Endothelial cell of umbilical vein (primary cell): ENCODE measurements at regions not wholly inside any gene's neighbourhood (a gene's known extent, or its start where the extent isn't known, plus 50 kb on each side); places are given as distances from the start of the nearest gene placed in this dataset.

ENCODE experiments used
- BruUV-seq: library from RNA; stranded (reverse); fragments of 400-500 nt; replicated peaks from 2 replicates; lab custom pipeline; 2021; lab: Mats Ljungman, UMichigan
- CTCF ChIA-PET: fragments of 300-600, 350-600 bp; sonication (Branson Sonifier 250); formaldehyde crosslinking; loops from one replicate; lab custom pipeline; 2021; ENCODE audit warnings: antibody characterized with exemption, inconsistent platforms; lab: Charles Lee
- POLR2A ChIA-PET: fragments of 300-600, 350-600 bp; sonication (Branson Sonifier 250); formaldehyde crosslinking; loops from one replicate; lab custom pipeline; 2021; ENCODE audit warnings: antibody characterized with exemption, inconsistent platforms; lab: Charles Lee
- DNase-seq: peaks from one replicate; pipeline ENCODE4 v3.0.0-alpha.2; 2011; ENCODE audit warnings: low read depth, low spot score
- FAIRE-seq: peaks from 2 replicates; lab custom pipeline; 2011; peaks lifted over from hg19 to GRCh38; lab: Jason Lieb, UNC
- H2AFZ ChIP-seq: 2 replicates; pipeline ENCODE4 v1.6.0; 2012; ENCODE audit warnings: low read depth, low read length, control low read depth, inconsistent platforms
- H3K27ac ChIP-seq: 2 replicates; pipeline ENCODE4 v1.5.1; 2011; ENCODE audit warnings: low read depth, mild to moderate bottlenecking, control low read depth, low read length, moderate library complexity; ENCODE audit not compliant: insufficient read depth
- H3K27me3 ChIP-seq, 2 experiments: 2 replicates each; pipeline versions ENCODE4 v1.6.0 to v1.6.1; 2011; ENCODE audit warnings: low read length in 2 of 2, mixed read lengths in 1 of 2; ENCODE audit not compliant: control insufficient read depth in 2 of 2, insufficient read depth in 2 of 2
- H3K36me3 ChIP-seq, 2 experiments: 2 replicates in 1 of 2; 3 replicates in 1 of 2; pipeline ENCODE4 v1.5.1; 2011; ENCODE audit warnings: low read length in 2 of 2, mild to moderate bottlenecking in 1 of 2, moderate library complexity in 1 of 2; ENCODE audit not compliant: control insufficient read depth in 2 of 2, insufficient read depth in 2 of 2; ENCODE audit errors: extremely low read depth in 1 of 2
- H3K4me1 ChIP-seq: 3 replicates; pipeline ENCODE4 v1.5.1; 2011; ENCODE audit warnings: mild to moderate bottlenecking, low read length; ENCODE audit not compliant: control insufficient read depth, insufficient read depth; ENCODE audit errors: extremely low read depth
- H3K4me2 ChIP-seq: 2 replicates; pipeline ENCODE4 v1.6.1; 2011; ENCODE audit warnings: low read length, control low read depth, mixed read lengths; ENCODE audit not compliant: insufficient read depth
- H3K4me3 ChIP-seq, 3 experiments: fragments of 200-600 bp in 1 of 3; sonication (generic), shearing (Covaris generic) in 1 of 3; replicated peaks in 1 of 3; 2 replicates each; pipeline ENCODE4 v1.5.1; 2011 to 2016; ENCODE audit warnings: control low read depth in 3 of 3, low read length in 3 of 3, mild to moderate bottlenecking in 2 of 3, inconsistent platforms in 1 of 3, low read depth in 1 of 3, moderate library complexity in 1 of 3; ENCODE audit not compliant: insufficient read depth in 1 of 3
- H3K79me2 ChIP-seq: 2 replicates; pipeline ENCODE4 v1.6.0; 2012; ENCODE audit warnings: low read length, inconsistent platforms; ENCODE audit not compliant: control insufficient read depth, insufficient read depth
- H3K9ac ChIP-seq: replicated peaks from 2 replicates; pipeline ENCODE3; 2011; ENCODE audit warnings: low read length, control low read depth; ENCODE audit not compliant: insufficient read depth; ENCODE audit errors: extremely low read depth
- H3K9me1 ChIP-seq: replicated peaks from 3 replicates; pipeline ENCODE4 v1.6.0; 2011; ENCODE audit warnings: mild to moderate bottlenecking, low read length; ENCODE audit not compliant: control insufficient read depth, insufficient read depth; ENCODE audit errors: extremely low read depth
- H3K9me3 ChIP-seq: replicated peaks from 2 replicates; pipeline ENCODE4 v1.5.1; 2012; ENCODE audit warnings: low read length, inconsistent platforms; ENCODE audit not compliant: control insufficient read depth, insufficient read depth
- H4K20me1 ChIP-seq: replicated peaks from 2 replicates; pipeline ENCODE3; 2011; ENCODE audit warnings: mild to moderate bottlenecking, low read length; ENCODE audit not compliant: control insufficient read depth, insufficient read depth; ENCODE audit errors: extremely low read depth
- CTCF ChIP-seq, 2 donors: IDR thresholded peaks; 1 replicate in 1 of 2; 2 replicates in 1 of 2; pipeline ENCODE4 v1.5.1; 2011; ENCODE audit warnings: low read length in 2 of 2, mild to moderate bottlenecking in 2 of 2, moderate library complexity in 2 of 2, control low read depth in 1 of 2, inconsistent platforms in 1 of 2, low read depth in 1 of 2; ENCODE audit not compliant: insufficient read depth in 1 of 2; ENCODE audit errors: extremely low read depth in 1 of 2
- EZH2 ChIP-seq: IDR thresholded peaks from 2 replicates; pipeline ENCODE4 v1.6.1; 2012; ENCODE audit warnings: borderline replicate concordance, low read depth, mild to moderate bottlenecking, moderate library complexity, low read length, inconsistent platforms; ENCODE audit not compliant: severe bottlenecking
- FOS ChIP-seq: IDR thresholded peaks from 2 replicates; pipeline ENCODE4 v1.6.1; 2011; ENCODE audit warnings: mild to moderate bottlenecking, low read length, moderate library complexity, borderline replicate concordance; ENCODE audit not compliant: insufficient read depth
- GATA2 ChIP-seq: IDR thresholded peaks from 2 replicates; pipeline ENCODE4 v1.7.0; 2011; ENCODE audit warnings: low read depth, mild to moderate bottlenecking, moderate library complexity, mixed read lengths, low read length; ENCODE audit not compliant: insufficient read length, insufficient read depth
- JUN ChIP-seq: IDR thresholded peaks from 2 replicates; pipeline ENCODE4 v1.6.1; 2011; ENCODE audit warnings: borderline replicate concordance, low read depth; ENCODE audit not compliant: insufficient read length, insufficient read depth
- MAX ChIP-seq: IDR thresholded peaks from 2 replicates; pipeline ENCODE4 v1.6.1; 2011; ENCODE audit not compliant: insufficient read depth, insufficient read length
- MYC ChIP-seq: IDR thresholded peaks from one replicate; pipeline ENCODE4 v1.6.1; 2011; ENCODE audit warnings: mild to moderate bottlenecking, low read depth, low read length
- POLR2A ChIP-seq: IDR thresholded peaks from 2 replicates; pipeline ENCODE4 v1.6.1; 2012; ENCODE audit warnings: low read depth, mild to moderate bottlenecking, control low read depth, low read length
- POLR2AphosphoS5 ChIP-seq: IDR thresholded peaks from 2 replicates; pipeline ENCODE4 v1.6.1; 2012; ENCODE audit warnings: low read depth, mild to moderate bottlenecking, control low read depth, low read length, moderate library complexity; ENCODE audit not compliant: insufficient read depth
- dilution Hi-C: fragments of 300-500 bp; cut with MboI; formaldehyde crosslinking; loops from one replicate; pipeline ENCODE4 v1.15.0; 2019; ENCODE audit warnings: low sequenced_read_pairs; ENCODE audit not compliant: extremely low pct_ligation_motif_present
- intact Hi-C: fragments of 100-400 bp; cut with micrococcal nuclease; formaldehyde crosslinking; loops from one replicate; pipeline ENCODE4 v1.10.0; 2022

- no peak for FAIRE-seq
These were observed 62.6 kb upstream of the ARMC2 start for GRCh38 chr6:108785653-108786052.

More at GRCh38 chr6:108785653-108786052, 62.6 kb upstream of the ARMC2 start:
- peaks cover 18% of the 10 kb centered on the region for H3K4me1 ChIP-seq
- no peak overlapping the region for H3K9ac ChIP-seq
- H3K79me2 ChIP-seq: no peaks in the 10 kb centered on the region
- H3K9me3 ChIP-seq: no peaks in the 10 kb centered on the region
- no peaks in the 10 kb centered on the region for H4K20me1 ChIP-seq
- H3K4me2 ChIP-seq: no peak overlapping the region
- ChIA-PET CTCF (interaction anchor here (3.1 to 4.1 kb wide), 2 partner anchors 17 to 243 kb away, joined by 9 to 38 read pairs; no protein-coding TSS in a partner anchor), POLR2A (no interaction called here)
- BruUV-seq: no TSS peak
- no peaks in the 10 kb centered on the region for H3K36me3 ChIP-seq
- no peaks in the 10 kb centered on the region for H3K9me1 ChIP-seq
- dilution Hi-C loops: no loop called here
- no peaks in the 10 kb centered on the region for H3K27me3 ChIP-seq
- intact Hi-C loops: no loop called here
- no peak overlapping the region for H3K27ac ChIP-seq
- TF ChIP-seq MAX (no peak), POLR2AphosphoS5 (no peak), MYC (no peak), JUN (no peak), CTCF (IDR thresholded peaks at IDR 0.05; ENCODE audit: extremely low read depth in 1 of 2, insufficient read depth in 1 of 2, low read depth in 1 of 2, low read length in 2 of 2) (no peak), FOS (no peak), EZH2 (no peak), GATA2 (no peak), POLR2A (no peak)
- DNase-seq: no peak
- H3K4me3 ChIP-seq: no peak overlapping the region
- H2AFZ ChIP-seq: no peak overlapping the region
